A549 (cell line): ENCODE measurements at regions not wholly inside any gene's neighbourhood (a gene's known extent, or its start where the extent isn't known, plus 50 kb on each side); places are given as distances from the start of the nearest gene placed in this dataset.

ENCODE experiments used
- BHLHE40 ChIP-seq: IDR thresholded peaks from 2 replicates; pipeline ENCODE4 v1.6.1; 2012; ENCODE audit warnings: low read depth, low read length, inconsistent platforms
- CEBPB ChIP-seq, 2 experiments: fragments of >200 bp in 1 of 2; sonication (Bioruptor Twin) in 1 of 2; formaldehyde crosslinking in 1 of 2; IDR thresholded peaks; 2 replicates each; pipeline ENCODE4 v1.6.1; 2012 to 2016
- CHD2 ChIP-seq: fragments of 150-350 bp; IDR thresholded peaks from 2 replicates; pipeline ENCODE4 v1.6.1; 2014; ENCODE audit warnings: low read length; ENCODE audit not compliant: partially characterized antibody
- CTCF ChIP-seq: fragments of >200 bp; sonication (Bioruptor Twin); formaldehyde crosslinking; IDR thresholded peaks from 3 replicates; pipeline ENCODE4 v1.5.1; 2016
- JUN ChIP-seq, 2 experiments: fragments of >200 bp; sonication (Bioruptor Twin); formaldehyde crosslinking; IDR thresholded peaks; 2 replicates in 1 of 2; 3 replicates in 1 of 2; pipeline ENCODE4 v1.6.1; 2016 to 2017
- MAFK ChIP-seq: fragments of 450-650 bp; IDR thresholded peaks from 2 replicates; pipeline ENCODE4 v1.6.1; 2014; ENCODE audit not compliant: partially characterized antibody
- POLR2A ChIP-seq: IDR thresholded peaks from 2 replicates; pipeline ENCODE4 v1.6.1; 2012; ENCODE audit warnings: mild to moderate bottlenecking, low read length
- REST ChIP-seq: fragments of 200-600 bp; sonication (generic); IDR thresholded peaks from 2 replicates; pipeline ENCODE4 v1.6.1; 2016; ENCODE audit warnings: antibody characterized with exemption, mild to moderate bottlenecking, moderate library complexity
- RNF2 ChIP-seq: fragments of 200-600 bp; sonication (generic); IDR thresholded peaks from 2 replicates; pipeline ENCODE4 v1.6.1; 2016; ENCODE audit warnings: low read depth, mild to moderate bottlenecking, antibody characterized with exemption, moderate library complexity, borderline replicate concordance
- ZFP36 ChIP-seq: fragments of 450-650 bp; IDR thresholded peaks from 2 replicates; pipeline ENCODE4 v1.6.1; 2014; ENCODE audit warnings: borderline replicate concordance; ENCODE audit not compliant: partially characterized antibody

- no peak for TF ChIP-seq JUN (IDR thresholded peaks at IDR 0.05)
- no peak for TF ChIP-seq CHD2
- no peak for TF ChIP-seq CTCF
- TF ChIP-seq POLR2A = no peak
- TF ChIP-seq MAFK = no peak
- TF ChIP-seq ZFP36 = no peak
- no peak for TF ChIP-seq RNF2
- TF ChIP-seq CEBPB (IDR thresholded peaks at IDR 0.05) = no peak
- TF ChIP-seq BHLHE40 = no peak
- no peak for TF ChIP-seq REST
These were observed 155.3 kb upstream of the HAND2 start for GRCh38 chr4:173685165-173685830.
